ENCODE measurements at regions not wholly inside any gene's neighbourhood (a gene's known extent, or its start where the extent isn't known, plus 50 kb on each side); places are given as distances from the start of the nearest gene placed in this dataset.

DNA sequence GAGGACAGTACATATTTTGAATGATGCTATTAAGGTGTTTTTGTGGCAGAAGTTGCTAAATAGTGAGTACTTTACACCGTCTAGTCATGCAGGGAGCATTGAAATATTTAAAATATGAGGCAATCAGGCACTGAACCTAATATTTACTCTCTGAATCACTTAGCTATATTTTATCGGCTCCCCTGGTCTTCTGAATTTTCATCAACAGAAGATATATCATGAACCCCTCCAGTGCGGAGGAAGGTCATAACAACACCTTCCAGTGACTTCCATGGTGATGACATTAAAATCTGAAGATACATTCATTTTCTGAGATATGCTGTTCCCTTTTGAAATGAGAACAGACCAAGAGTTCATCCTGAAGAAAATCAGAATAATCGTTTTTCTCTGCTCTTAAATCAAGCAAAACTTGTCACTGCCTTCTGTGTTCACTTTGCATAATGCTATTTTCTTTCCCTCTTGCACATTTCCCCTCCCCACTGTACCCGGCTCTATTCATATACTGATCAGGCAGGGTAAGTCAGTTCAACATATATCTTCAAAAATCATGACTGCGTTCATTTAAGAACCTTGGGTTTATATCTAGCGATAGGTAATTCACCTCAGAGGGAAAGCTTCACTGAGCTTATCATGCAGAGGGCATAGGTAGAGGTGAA is 729.9 kb upstream of the GYPC start:
- no peak for TF ChIP-seq POLR2A (IDR thresholded peaks at IDR 0.05)
- TF ChIP-seq, protein P1, sequence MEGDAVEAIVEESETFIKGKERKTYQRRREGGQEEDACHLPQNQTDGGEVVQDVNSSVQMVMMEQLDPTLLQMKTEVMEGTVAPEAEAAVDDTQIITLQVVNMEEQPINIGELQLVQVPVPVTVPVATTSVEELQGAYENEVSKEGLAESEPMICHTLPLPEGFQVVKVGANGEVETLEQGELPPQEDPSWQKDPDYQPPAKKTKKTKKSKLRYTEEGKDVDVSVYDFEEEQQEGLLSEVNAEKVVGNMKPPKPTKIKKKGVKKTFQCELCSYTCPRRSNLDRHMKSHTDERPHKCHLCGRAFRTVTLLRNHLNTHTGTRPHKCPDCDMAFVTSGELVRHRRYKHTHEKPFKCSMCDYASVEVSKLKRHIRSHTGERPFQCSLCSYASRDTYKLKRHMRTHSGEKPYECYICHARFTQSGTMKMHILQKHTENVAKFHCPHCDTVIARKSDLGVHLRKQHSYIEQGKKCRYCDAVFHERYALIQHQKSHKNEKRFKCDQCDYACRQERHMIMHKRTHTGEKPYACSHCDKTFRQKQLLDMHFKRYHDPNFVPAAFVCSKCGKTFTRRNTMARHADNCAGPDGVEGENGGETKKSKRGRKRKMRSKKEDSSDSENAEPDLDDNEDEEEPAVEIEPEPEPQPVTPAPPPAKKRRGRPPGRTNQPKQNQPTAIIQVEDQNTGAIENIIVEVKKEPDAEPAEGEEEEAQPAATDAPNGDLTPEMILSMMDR (IDR thresholded peaks at IDR 0.05) = no peak
